Activated CD8-positive, alpha-beta T cell treated with anti-CD3 and anti-CD28 coated beads for 36 hours (primary cell): ENCODE measurements at regions not wholly inside any gene's neighbourhood (a gene's known extent, or its start where the extent isn't known, plus 50 kb on each side); places are given as distances from the start of the nearest gene placed in this dataset.

Experiments
- ATAC-seq: fragments of 200-7000 bp; cut with Tn5 transposase; one replicate; pipeline ENCODE4 v1.10.0; 2021; ENCODE audit warnings: mild to moderate bottlenecking, moderate library complexity
- CTCF ChIA-PET: fragments of 350-600 bp; sonication (Branson Sonifier 250); formaldehyde crosslinking; loops from one replicate; lab custom pipeline; 2021; ENCODE audit warnings: antibody characterized with exemption; lab: Charles Lee
- POLR2A ChIA-PET: fragments of 350-600 bp; sonication (Branson Sonifier 250); formaldehyde crosslinking; loops from one replicate; lab custom pipeline; 2021; ENCODE audit warnings: antibody characterized with exemption; lab: Charles Lee
- DNase-seq: peaks from one replicate; pipeline ENCODE4 v3.0.0-alpha.2; 2020
- H3K27ac Mint-ChIP-seq: one replicate; pipeline ENCODE4 v1.8.0; 2021; ENCODE audit warnings: mild to moderate bottlenecking, mixed read lengths
- H3K27me3 Mint-ChIP-seq: one replicate; pipeline ENCODE4 v1.8.0; 2021; ENCODE audit warnings: mixed read lengths
- H3K36me3 Mint-ChIP-seq: one replicate; pipeline ENCODE4 v1.8.0; 2021; ENCODE audit warnings: low read depth, mixed read lengths
- H3K4me1 Mint-ChIP-seq: one replicate; pipeline ENCODE4 v1.8.0; 2021; ENCODE audit warnings: low read depth, mixed read lengths
- H3K4me3 Mint-ChIP-seq: one replicate; pipeline ENCODE4 v1.8.0; 2021; ENCODE audit warnings: mild to moderate bottlenecking, moderate library complexity, mixed read lengths
- H3K9me3 Mint-ChIP-seq: one replicate; pipeline ENCODE4 v1.8.0; 2021; ENCODE audit warnings: mixed read lengths
- CTCF ChIP-seq: fragments of 200-600 bp; IDR thresholded peaks from one replicate; pipeline ENCODE4 v1.8.0; 2022; ENCODE audit warnings: antibody characterized with exemption, mild to moderate bottlenecking
- intact Hi-C: fragments of 100-400 bp; cut with micrococcal nuclease; formaldehyde crosslinking; loops from one replicate; pipeline ENCODE4 v1.10.0; 2022

- Mint-ChIP-seq H3K9me3 (no peaks in the 10 kb centered on the region), H3K36me3 (no peaks in the 10 kb centered on the region), H3K27me3 (no peaks in the 10 kb centered on the region), H3K4me1 (no peaks in the 10 kb centered on the region), H3K27ac (no peak overlapping the region), H3K4me3 (no peak overlapping the region)
- ChIA-PET CTCF (no interaction called here), POLR2A (no interaction called here)
- TF ChIP-seq CTCF = no peak
- no peak for ATAC-seq
- intact Hi-C loops = no loop called here
- DNase-seq = no peak
These were observed 327.3 kb upstream of the MARCKS start for GRCh38 chr6:113529879-113530278.

- DNase-seq (no peak), ATAC-seq (no peak)
- Mint-ChIP-seq H3K4me1 (no peaks in the 10 kb centered on the region), H3K36me3 (no peaks in the 10 kb centered on the region), H3K27ac (no peak overlapping the region), H3K4me3 (no peak overlapping the region), H3K9me3 (no peaks in the 10 kb centered on the region), H3K27me3 (no peaks in the 10 kb centered on the region)
- ChIA-PET POLR2A (no interaction called here), CTCF (no interaction called here)
- TF ChIP-seq CTCF = no peak
- intact Hi-C loops = no loop called here
These were observed 326.4 kb upstream of the MARCKS start for GRCh38 chr6:113530769-113531168.

- Mint-ChIP-seq H3K9me3 (peaks cover 2% of the 10 kb centered on the region), H3K4me1 (no peaks in the 10 kb centered on the region), H3K27me3 (no peaks in the 10 kb centered on the region), H3K27ac (no peak overlapping the region), H3K4me3 (no peak overlapping the region), H3K36me3 (no peaks in the 10 kb centered on the region)
- DNase-seq (no peak), ATAC-seq (no peak)
- intact Hi-C loops = no loop called here
- ChIA-PET CTCF (no interaction called here), POLR2A (no interaction called here)
- TF ChIP-seq CTCF = no peak
These were observed 317.9 kb upstream of the MARCKS start for GRCh38 chr6:113539202-113539601.

GRCh38 chr6:113539623-113540022, 317.5 kb upstream of the MARCKS start:
- H3K36me3 Mint-ChIP-seq = no peaks in the 10 kb centered on the region
- no peak overlapping the region for H3K4me3 Mint-ChIP-seq
- POLR2A ChIA-PET = no interaction called here
- CTCF ChIA-PET = no interaction called here
- H3K27me3 Mint-ChIP-seq = no peaks in the 10 kb centered on the region
- peaks cover 2% of the 10 kb centered on the region for H3K9me3 Mint-ChIP-seq
- intact Hi-C loops = no loop called here
- no peak overlapping the region for H3K27ac Mint-ChIP-seq
- ATAC-seq (no peak), DNase-seq (no peak)
- TF ChIP-seq CTCF = no peak
- no peaks in the 10 kb centered on the region for H3K4me1 Mint-ChIP-seq

- Mint-ChIP-seq H3K27ac (no peak overlapping the region), H3K4me1 (no peaks in the 10 kb centered on the region), H3K27me3 (peaks cover 3% of the 10 kb centered on the region), H3K4me3 (no peak overlapping the region), H3K36me3 (no peaks in the 10 kb centered on the region), H3K9me3 (peaks cover 2% of the 10 kb centered on the region)
- ChIA-PET POLR2A (no interaction called here), CTCF (no interaction called here)
- intact Hi-C loops = no loop called here
- no peak for DNase-seq
- no peak for TF ChIP-seq CTCF
- ATAC-seq = no peak
These were observed 316.7 kb upstream of the MARCKS start for GRCh38 chr6:113540466-113540865.
